ENCODE measurements at regions not wholly inside any gene's neighbourhood (a gene's known extent, or its start where the extent isn't known, plus 50 kb on each side); places are given as distances from the start of the nearest gene placed in this dataset.
A peak's percentile ranks its signal among the peaks of the same experiment; 100 is the strongest.

GRCh38 chr11:23490557-23491235, 630.4 kb upstream of the CCDC179 start:
- DNase-seq = no peak

DNA sequence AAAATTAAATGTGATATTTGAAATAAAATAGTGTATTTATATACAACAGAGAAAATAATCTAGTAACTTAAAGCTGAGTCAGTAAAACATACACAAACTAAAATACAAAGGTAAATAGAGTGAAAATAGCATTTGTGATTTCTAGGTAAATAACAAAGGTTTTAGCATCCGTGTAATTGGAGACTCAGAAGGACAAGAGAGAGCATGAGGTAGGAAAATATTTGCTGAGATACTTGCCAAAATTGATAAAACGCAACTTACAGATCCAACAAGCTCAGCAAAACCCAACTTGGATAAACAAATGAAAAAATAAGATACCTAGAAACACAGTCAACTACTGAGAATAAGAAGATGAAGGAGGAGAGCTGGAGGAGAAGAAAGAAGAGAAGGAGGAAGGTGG, 634.7 kb upstream of the CCDC179 start:
- DNase-seq = no peak

- DNase-seq = no peak
Observed at GRCh38 chr11:23496340-23496739, 636.1 kb upstream of the CCDC179 start.

DNA sequence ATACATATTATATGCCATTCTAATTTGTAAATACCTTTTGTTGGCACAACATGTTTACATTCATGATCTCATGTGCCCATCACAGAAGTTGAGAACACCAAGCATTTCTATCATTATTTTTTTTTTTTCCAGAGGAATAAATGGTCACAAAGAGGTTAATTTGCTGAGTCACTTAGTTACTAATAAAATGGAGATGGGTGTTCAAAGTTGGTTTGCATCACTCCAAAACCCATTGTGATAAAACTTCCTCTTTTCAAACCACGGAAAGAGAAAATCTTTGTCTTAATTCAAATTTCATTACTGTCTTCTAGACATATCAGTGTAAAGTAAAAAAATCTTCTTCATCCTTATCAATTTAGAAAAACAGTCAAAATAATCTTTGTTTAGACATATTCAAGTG, 636.8 kb upstream of the CCDC179 start:
- DNase-seq = no peak

DNA sequence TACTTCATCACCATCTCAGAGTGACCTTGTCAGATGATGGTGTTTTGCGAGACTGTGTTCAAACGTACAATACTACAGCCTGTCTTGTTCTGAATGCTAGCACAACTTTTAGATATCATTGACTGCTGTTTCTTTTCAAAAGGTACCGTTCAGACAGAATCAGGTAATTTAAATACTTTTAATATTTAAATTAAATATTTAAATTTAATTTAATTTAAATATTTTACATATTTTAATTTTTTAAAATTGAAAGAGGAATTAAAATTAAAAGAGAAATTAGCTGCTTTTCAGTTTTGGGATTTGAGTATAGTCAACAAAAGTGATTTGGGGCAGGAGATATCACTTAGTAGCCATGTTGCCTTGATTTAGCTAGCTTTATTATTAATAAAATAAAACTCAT, 642.1 kb upstream of the CCDC179 start:
- no peak for DNase-seq

DNA sequence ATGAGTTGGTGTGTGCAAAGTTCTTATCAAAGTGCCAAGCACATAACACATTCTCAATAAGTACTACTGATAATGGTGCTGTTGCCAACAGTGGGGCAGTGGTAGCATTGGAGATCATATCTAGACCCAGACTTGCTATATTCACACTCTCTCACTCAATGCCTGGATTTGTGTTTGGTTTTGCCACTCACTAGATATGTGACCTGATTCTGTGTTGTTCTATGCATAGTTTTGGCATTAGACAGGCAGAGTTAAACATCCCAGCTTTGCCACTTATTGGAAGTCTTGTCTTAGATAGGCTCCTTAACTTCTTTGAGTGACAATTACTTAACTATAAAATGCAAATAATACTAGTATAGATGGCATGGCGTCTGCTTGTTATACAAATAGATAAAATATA, 642.6 kb upstream of the CCDC179 start:
- DNase-seq = no peak

DNA sequence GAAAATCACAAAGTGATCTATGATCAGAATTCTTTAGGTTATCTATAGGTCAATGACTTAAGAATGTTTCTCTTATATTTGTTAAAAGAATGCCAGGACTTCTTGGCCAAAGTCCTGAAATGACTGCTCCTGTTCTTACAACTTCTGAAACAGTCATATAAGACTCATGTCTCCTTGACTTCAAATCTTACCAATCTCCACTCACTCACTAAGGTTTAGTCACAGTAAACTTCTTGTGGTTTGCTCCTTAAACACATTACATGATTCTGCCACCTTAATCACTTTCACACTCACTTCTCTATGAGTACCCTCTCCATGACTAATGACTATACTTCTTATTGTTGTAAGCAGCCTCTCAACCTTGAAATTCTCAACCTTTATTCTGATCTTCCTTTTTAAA, 648.7 kb upstream of the CCDC179 start:
- no peak for DNase-seq

- DNase-seq = no peak
Observed at GRCh38 chr11:23509821-23510220, 649.5 kb upstream of the CCDC179 start.

DNA sequence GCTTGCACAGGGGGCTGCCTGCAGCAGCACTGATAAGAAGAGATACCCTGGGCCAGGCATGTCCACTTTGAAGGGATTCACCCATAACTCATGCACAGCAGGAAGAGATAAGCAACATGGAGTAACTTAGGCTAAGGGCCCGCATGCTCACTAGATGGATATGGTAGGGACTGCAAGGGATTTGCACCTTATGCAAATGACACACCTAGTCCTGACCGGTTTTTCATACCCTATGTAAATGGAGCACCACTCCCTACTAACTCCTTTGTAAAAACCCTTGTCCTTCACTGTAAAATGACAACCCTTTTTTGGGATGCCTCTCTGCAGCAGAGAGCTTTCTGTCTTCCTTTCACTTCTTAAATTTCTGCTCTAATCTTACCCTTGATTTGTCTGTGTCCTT, 658.9 kb upstream of the CCDC179 start:
- no peak for DNase-seq

DNA sequence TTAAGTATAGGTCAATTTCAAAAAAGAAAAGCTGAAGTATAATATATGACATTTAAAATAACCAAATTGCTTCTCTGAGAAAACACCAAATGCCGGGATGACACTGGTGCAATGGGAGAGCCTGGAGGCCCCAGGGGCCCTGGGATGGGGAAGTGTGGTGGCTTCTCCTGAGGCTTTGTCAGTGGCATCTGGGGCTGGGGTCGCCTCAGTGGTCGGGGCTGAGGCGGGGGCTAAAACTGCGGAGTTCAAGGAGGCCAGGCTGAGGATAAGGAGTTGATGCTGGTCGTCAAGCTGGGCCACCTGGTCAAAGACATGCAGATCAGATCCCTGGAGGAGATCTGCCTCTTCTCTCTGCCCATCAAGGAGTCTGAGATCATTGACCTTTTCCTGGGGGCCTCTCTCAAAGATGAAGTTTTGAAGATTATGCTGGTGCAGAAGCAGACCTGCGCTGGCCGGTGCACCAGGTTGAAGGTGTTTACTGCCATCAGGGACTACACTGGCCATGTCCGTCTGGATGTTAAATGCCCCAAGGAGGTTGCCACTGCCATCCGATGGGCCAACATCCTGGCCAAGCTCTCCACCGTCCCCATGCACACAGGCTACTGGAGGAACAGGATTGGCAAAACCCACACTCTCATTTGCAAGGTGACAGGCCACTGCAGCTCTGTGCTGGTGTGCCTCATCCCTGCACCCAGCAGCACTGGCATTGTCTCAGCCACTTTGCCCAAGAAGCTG, 660.1 kb upstream of the CCDC179 start:
- DNase-seq = no peak

DNA sequence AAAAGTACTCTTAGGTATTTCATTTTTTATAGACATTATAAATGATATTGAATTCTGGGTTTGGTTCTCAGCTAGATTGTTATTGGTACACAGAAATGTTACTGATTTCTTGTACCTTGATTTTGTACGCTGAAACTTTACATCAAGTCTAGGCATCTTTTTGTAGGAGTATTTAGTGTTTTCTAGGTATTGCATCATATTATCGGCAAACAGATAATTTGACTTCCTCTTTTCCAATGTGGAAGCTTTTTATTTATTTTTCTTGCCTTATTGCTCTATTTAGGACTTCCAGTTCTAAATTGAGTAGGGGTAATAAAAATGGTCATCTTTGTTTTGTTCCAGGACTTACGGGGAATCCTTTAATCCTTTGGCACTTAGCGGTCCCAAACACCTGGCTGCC, 676.6 kb upstream of the CCDC179 start:
- no peak for DNase-seq

GRCh38 chr11:23539556-23539955, 679.3 kb upstream of the CCDC179 start:
- DNase-seq = no peak

GRCh38 chr11:23540101-23540561, 679.9 kb upstream of the CCDC179 start:
- DNase-seq = peak; percentile 41

- DNase-seq = no peak
Observed at GRCh38 chr11:23542189-23542588, 681.9 kb upstream of the CCDC179 start.

- no peak for DNase-seq
Observed at GRCh38 chr11:23542816-23543215, 682.5 kb upstream of the CCDC179 start.

DNA sequence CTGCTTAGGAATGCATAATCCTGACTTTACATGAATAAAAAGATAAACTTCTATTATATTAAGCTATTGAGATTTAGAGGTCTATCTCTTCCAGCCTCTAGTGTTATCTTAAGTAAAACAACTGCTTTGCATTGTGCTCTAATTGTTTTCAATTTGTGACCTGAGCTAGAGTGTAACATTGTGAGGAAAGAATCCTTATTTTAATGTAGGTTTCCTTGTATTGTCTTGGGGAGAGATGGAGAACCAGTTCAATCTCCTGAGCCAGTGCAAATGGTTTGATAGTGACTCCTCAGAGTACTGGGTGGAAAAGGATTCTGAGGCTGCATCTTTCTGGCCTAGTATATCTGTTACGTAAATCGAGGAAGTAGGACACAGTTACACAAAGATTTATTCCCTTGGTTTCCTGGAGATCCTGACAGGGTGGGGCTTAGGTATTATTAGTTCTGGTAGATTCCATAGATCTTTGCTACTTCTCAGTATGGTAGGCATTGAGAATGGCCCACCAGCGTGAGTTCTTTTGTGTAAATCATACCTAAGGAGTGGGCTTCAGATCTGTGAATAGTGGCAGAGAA, 683.5 kb upstream of the CCDC179 start:
- DNase-seq = no peak

GRCh38 chr11:23551706-23552105, 691.4 kb upstream of the CCDC179 start:
- no peak for DNase-seq

GRCh38 chr11:23554002-23554401, 693.7 kb upstream of the CCDC179 start:
- no peak for DNase-seq

DNA sequence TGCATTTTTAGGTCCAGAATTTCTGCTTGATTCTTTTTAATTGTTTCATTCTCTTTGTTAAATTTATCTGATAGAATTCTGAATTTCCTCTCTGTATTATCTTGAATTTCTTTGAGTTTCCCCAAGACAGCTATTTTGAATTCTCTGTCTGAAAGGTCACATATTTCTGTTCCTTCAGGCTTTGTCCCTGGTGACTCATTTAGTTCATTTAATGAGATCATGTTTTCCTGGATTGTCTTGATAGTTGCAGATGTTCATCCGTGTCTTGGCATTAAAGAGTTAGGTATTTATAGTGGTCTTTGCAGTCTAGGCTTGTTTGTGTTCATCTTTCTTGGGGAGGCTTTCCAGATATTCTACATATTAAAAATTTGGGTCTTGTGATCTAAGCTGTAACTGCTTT, 694.8 kb upstream of the CCDC179 start:
- DNase-seq = no peak

DNA sequence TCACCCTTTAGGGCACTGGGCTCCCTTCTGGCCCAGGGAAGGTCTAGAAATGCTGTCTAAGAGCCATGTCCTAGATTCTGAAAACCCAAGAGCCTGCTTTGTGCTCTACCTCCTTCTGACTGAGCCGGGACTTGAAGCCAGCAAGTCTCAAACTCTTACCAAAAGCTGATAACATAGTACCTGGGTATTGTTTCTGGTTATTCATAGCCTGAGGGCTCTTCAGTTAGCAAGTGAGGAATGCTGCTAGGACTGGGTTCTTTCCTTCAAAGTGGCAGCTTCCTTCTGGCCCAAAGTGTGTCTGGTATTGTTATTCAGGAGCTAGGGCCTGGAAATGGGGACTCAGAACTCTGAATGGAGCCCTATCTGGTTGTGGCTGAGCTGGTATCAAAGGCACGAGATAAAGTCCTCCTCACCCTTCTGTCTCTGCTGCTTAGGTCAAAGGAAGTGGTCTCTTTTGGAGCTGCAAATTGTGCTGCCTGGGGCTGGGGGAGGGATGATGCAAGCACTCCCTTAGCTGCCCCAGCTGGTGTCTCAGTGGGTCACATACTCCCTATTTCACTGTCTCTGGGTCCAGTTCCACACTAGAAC, 696.0 kb upstream of the CCDC179 start:
- no peak for DNase-seq

GRCh38 chr11:23563591-23563990, 703.3 kb upstream of the CCDC179 start:
- DNase-seq = no peak

DNA sequence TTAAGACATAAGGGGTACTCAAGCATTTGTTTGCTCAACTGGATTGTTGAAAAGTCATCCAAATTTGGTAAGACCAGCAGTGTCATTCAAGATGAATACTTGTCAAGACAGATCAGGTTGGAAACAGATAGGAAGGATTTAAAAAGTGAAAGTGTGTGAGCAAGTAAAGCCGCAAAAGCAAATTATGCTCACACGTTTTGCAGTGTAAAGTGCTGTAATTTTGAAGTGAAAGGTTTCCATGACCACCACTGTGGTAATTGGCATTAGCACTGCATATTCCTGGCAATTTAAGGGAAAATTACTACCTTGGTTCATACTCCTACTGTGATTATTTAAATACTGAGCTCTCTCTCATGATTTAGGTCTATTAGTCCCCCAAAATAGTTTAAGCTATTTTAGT, 704.1 kb upstream of the CCDC179 start:
- peak; percentile 58 for DNase-seq

GRCh38 chr11:23569134-23569533, 708.9 kb upstream of the CCDC179 start:
- DNase-seq = no peak

DNA sequence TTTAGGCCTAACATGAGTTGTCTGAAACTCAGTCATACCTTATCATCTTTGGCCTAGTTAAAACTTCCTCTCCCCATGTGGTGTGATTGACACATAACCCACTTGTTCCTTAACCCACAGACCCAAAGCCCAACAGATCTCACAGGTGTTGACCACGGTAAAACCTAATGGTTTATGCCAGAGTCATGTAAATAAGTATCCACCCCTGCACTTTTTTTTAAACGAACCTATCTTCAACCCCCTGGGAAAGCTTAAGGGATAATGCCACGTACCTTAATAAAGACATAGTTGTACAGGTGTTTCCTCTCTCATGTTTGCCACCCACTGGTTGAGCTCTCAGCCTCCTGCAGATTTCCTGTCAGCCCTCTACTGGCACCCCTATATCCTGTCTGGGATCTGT, 709.3 kb upstream of the CCDC179 start:
- no peak for DNase-seq

Measured in NCI-H187 treated with DMSO at 0.1 percent for 48 hours (cell line).